A673 (cell line): ENCODE measurements at regions not wholly inside any gene's neighbourhood (a gene's known extent, or its start where the extent isn't known, plus 50 kb on each side); places are given as distances from the start of the nearest gene placed in this dataset.

Experiments
- BruUV-seq: library from RNA; stranded (reverse); fragments of 400-500 nt; replicated peaks from 2 replicates; lab custom pipeline; 2021; lab: Mats Ljungman, UMichigan
- CTCF ChIA-PET: fragments of 300-600 bp; sonication (Branson Sonifier 250); formaldehyde crosslinking; loops from one replicate; lab custom pipeline; 2022; ENCODE audit warnings: antibody characterized with exemption; lab: Charles Lee
- POLR2A ChIA-PET: fragments of 300-600 bp; sonication (Branson Sonifier 250); formaldehyde crosslinking; loops from one replicate; lab custom pipeline; 2022; ENCODE audit warnings: antibody characterized with exemption; ENCODE audit not compliant: low non-redundant PET; lab: Charles Lee
- DNase-seq: peaks from one replicate; pipeline ENCODE4 v3.0.0-alpha.2; 2015; ENCODE audit warnings: low spot score
- H3K27ac ChIP-seq: fragments of 200-600 bp; sonication (generic); 2 replicates; pipeline ENCODE4 v1.5.1; 2016; ENCODE audit warnings: mixed run types, low read depth, mild to moderate bottlenecking, mixed read lengths, antibody characterized with exemption, low read length; ENCODE audit not compliant: poor library complexity, severe bottlenecking
- H3K27me3 ChIP-seq: fragments of 200-600 bp; sonication (generic); replicated peaks from 2 replicates; pipeline ENCODE4 v1.6.1; 2017; ENCODE audit warnings: mixed run types, low read depth, mild to moderate bottlenecking, mixed read lengths, antibody characterized with exemption, low read length; ENCODE audit not compliant: insufficient read depth, poor library complexity
- H3K36me3 ChIP-seq: fragments of 200-600 bp; sonication (generic); 2 replicates; pipeline ENCODE4 v1.6.1; 2016; ENCODE audit warnings: mixed run types, mild to moderate bottlenecking, mixed read lengths, antibody characterized with exemption, low read length; ENCODE audit not compliant: insufficient read depth, poor library complexity, severe bottlenecking
- H3K4me1 ChIP-seq: fragments of 200-600 bp; sonication (generic); 2 replicates; pipeline ENCODE4 v1.6.1; 2017; ENCODE audit warnings: mixed run types, mild to moderate bottlenecking, mixed read lengths, antibody characterized with exemption, low read length; ENCODE audit not compliant: insufficient read depth, poor library complexity, severe bottlenecking
- H3K4me3 ChIP-seq: fragments of 200-600 bp; sonication (generic); 2 replicates; pipeline ENCODE4 v1.5.1; 2016; ENCODE audit warnings: low read depth, mixed run types, mild to moderate bottlenecking, mixed read lengths, low read length; ENCODE audit not compliant: poor library complexity, severe bottlenecking
- H3K9me3 ChIP-seq: fragments of 200-600 bp; sonication (generic); 2 replicates; pipeline ENCODE4 v1.6.1; 2016; ENCODE audit warnings: mixed run types, low read depth, mild to moderate bottlenecking, mixed read lengths, antibody characterized with exemption, low read length; ENCODE audit not compliant: poor library complexity, severe bottlenecking
- EZH2 ChIP-seq: fragments of 200-600 bp; sonication (generic); IDR thresholded peaks from 2 replicates; pipeline ENCODE4 v1.6.1; 2017; ENCODE audit warnings: borderline replicate concordance, low read depth, mild to moderate bottlenecking, mixed read lengths, antibody characterized with exemption, low read length; ENCODE audit not compliant: poor library complexity, severe bottlenecking
- intact Hi-C: fragments of 100-400 bp; cut with micrococcal nuclease; formaldehyde crosslinking; loops from one replicate; pipeline ENCODE4 v1.10.0; 2022; ENCODE audit not compliant: unreplicated experiment
- TF ChIP-seq, protein P1 (sequence below): fragments of 300-800, 200-600 bp; sonication (generic); conservative IDR thresholded peaks from 2 replicates; pipeline ENCODE4 v1.5.1; 2017; ENCODE audit warnings: low read depth, mild to moderate bottlenecking, antibody characterized with exemption, low read length, moderate library complexity, mixed read lengths

DNA sequence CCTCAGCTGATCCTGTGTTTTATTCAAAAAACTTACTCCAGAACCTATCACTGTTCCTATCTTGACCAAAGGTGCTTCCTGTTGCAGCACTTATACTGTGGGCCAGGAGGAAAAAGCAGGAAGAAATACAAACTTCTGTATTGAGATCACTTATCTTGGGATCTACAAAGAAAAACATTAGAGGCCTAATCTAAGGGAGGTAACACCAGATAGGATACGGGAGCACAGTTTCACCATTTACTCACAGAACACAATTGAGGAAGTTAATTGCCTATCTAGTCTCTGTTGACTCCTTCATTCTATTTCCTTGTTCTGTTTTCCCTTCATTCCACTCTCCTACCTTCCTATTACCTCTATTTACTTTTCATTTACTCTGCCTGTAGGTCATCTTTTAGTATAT lies 287.2 kb upstream of the LINC00305 start:
- BruUV-seq, result no TSS peak
- intact Hi-C loops, result no loop called here
- H3K4me3 ChIP-seq, result no peak overlapping the region
- CTCF ChIA-PET, result no interaction called here
- peaks cover 5% of the 10 kb centered on the region for H3K9me3 ChIP-seq
- DNase-seq, result no peak
- TF ChIP-seq EZH2, result no peak
- TF ChIP-seq, protein P1, sequence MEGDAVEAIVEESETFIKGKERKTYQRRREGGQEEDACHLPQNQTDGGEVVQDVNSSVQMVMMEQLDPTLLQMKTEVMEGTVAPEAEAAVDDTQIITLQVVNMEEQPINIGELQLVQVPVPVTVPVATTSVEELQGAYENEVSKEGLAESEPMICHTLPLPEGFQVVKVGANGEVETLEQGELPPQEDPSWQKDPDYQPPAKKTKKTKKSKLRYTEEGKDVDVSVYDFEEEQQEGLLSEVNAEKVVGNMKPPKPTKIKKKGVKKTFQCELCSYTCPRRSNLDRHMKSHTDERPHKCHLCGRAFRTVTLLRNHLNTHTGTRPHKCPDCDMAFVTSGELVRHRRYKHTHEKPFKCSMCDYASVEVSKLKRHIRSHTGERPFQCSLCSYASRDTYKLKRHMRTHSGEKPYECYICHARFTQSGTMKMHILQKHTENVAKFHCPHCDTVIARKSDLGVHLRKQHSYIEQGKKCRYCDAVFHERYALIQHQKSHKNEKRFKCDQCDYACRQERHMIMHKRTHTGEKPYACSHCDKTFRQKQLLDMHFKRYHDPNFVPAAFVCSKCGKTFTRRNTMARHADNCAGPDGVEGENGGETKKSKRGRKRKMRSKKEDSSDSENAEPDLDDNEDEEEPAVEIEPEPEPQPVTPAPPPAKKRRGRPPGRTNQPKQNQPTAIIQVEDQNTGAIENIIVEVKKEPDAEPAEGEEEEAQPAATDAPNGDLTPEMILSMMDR, result no peak
- no peaks in the 10 kb centered on the region for H3K27me3 ChIP-seq
- H3K27ac ChIP-seq, result no peak overlapping the region
- H3K36me3 ChIP-seq, result no peaks in the 10 kb centered on the region
- no peaks in the 10 kb centered on the region for H3K4me1 ChIP-seq
- POLR2A ChIA-PET, result no interaction called here

- Histone ChIP-seq H3K4me1 (peaks cover 7% of the 10 kb centered on the region), H3K36me3 (no peaks in the 10 kb centered on the region), H3K9me3 (no peaks in the 10 kb centered on the region), H3K27ac (no peak overlapping the region), H3K4me3 (no peak overlapping the region), H3K27me3 (no peaks in the 10 kb centered on the region)
- intact Hi-C loops, result no loop called here
- DNase-seq, result no peak
- TF ChIP-seq EZH2, result no peak
- BruUV-seq, result no TSS peak
- POLR2A ChIA-PET, result no interaction called here
- CTCF ChIA-PET, result no interaction called here
These were observed 270.3 kb upstream of the LINC00305 start for GRCh38 chr18:64419156-64419555.

DNA sequence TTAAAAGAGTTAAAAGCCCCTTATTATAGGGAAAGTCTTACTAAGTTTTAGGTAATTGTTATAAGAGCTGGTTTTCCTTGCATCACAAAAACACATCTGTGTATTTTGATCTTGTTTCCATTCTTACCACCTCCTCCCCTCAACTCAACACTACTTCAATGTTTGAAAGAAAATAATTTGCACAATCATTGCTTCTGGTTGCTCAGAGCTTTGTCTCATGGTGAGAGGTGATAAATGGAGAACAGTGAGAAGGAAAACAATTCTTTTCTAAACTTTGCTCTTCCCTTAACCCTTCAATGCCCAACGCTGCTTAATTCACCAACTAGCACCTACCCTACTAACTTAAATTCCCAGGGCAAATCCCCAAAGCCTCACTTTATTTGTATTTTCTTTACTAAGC lies 268.1 kb upstream of the LINC00305 start:
- no peak overlapping the region for H3K27ac ChIP-seq
- H3K4me3 ChIP-seq, result no peak overlapping the region
- TF ChIP-seq, protein P1, result no peak
- no peak for TF ChIP-seq EZH2
- H3K9me3 ChIP-seq, result no peaks in the 10 kb centered on the region
- no peaks in the 10 kb centered on the region for H3K27me3 ChIP-seq
- intact Hi-C loops, result no loop called here
- DNase-seq, result no peak
- BruUV-seq, result no TSS peak
- H3K36me3 ChIP-seq, result no peaks in the 10 kb centered on the region
- ChIA-PET POLR2A (no interaction called here), CTCF (no interaction called here)
- H3K4me1 ChIP-seq, result peaks cover 7% of the 10 kb centered on the region

DNA sequence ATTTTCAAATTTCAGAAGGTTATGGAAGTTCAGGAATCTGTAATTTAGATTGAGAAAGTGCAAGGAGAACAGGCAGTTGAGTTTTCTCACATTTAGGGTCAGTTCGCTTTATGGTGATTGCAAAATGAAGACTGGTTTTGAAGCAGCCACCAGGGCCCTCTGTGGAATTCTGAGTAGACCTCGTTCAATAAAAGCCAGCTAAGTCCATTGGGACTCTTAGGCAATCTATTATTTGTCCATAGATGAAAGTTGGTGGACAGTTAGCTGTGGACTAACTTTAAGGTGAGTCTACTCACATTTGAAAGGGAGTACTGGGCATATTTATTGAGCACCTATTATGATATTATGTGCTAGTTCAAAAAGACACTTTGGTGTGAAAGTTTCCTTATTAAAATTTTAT lies 266.3 kb upstream of the LINC00305 start:
- Histone ChIP-seq H3K4me1 (peaks cover 7% of the 10 kb centered on the region), H3K36me3 (no peaks in the 10 kb centered on the region), H3K4me3 (no peak overlapping the region), H3K9me3 (no peaks in the 10 kb centered on the region), H3K27me3 (no peaks in the 10 kb centered on the region), H3K27ac (no peak overlapping the region)
- DNase-seq, result no peak
- intact Hi-C loops, result no loop called here
- BruUV-seq, result no TSS peak
- ChIA-PET POLR2A (no interaction called here), CTCF (no interaction called here)
- TF ChIP-seq, protein P1, result no peak
- no peak for TF ChIP-seq EZH2
